ENCODE measurements at regions not wholly inside any gene's neighbourhood (a gene's known extent, or its start where the extent isn't known, plus 50 kb on each side); places are given as distances from the start of the nearest gene placed in this dataset.

DNA sequence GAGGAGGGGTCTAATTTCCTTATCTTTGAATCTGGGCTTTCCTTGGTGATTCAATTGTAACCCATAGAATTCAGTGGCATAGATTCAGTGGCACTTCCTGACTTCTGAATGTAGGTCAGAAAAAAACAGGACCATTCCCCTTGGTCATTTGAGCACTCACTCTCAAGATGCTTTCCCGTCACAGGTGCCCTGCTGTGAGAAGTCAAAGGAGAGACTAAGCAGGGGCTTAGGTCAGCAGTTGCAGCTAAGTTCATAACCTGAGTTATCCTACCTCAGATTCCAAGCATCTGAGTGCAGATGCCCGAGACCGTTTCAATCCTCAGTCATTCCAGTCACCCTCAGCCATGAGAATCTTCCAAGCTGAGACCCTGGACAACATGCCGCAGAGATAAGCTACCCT lies 506.6 kb downstream of the FRK start:
- Histone ChIP-seq H3K27me3 (ENCODE audit: insufficient read depth, low read length) (no peaks in the 10 kb centered on the region), H3K9me3 (ENCODE audit: control insufficient read depth in 1 of 2, insufficient read depth in 1 of 2, low read depth in 1 of 2, low read length in 2 of 2) (no peaks in the 10 kb centered on the region), H3K4me1 (ENCODE audit: control insufficient read depth in 1 of 2, insufficient read depth in 2 of 2, low read length in 2 of 2) (no peaks in the 10 kb centered on the region), H3K36me3 (ENCODE audit: control insufficient read depth in 1 of 2, insufficient read depth in 2 of 2, low read length in 2 of 2) (no peaks in the 10 kb centered on the region), H3K9ac (ENCODE audit: low read length) (no peak overlapping the region), H2AFZ (ENCODE audit: low read depth, low read length, poor library complexity, severe bottlenecking) (no peak overlapping the region), H3K4me3 (replicated peaks in 1 of 2; ENCODE audit: low read depth in 1 of 2, low read length in 2 of 2) (no peak overlapping the region), H3K79me2 (ENCODE audit: insufficient read depth, low read length) (no peaks in the 10 kb centered on the region), H4K20me1 (ENCODE audit: insufficient read depth) (no peaks in the 10 kb centered on the region), H3K4me2 (ENCODE audit: low read length) (no peak overlapping the region), H3K27ac (ENCODE audit: low read depth, low read length) (no peak overlapping the region), H3K9me2 (ENCODE audit: insufficient read depth) (no peaks in the 10 kb centered on the region)
- ChIA-PET POLR2A (no interaction called here), CTCF (no interaction called here), RAD21 (ENCODE audit: low non-redundant PET in 1 of 2, low total read pairs in 2 of 2, uncharacterized antibody in 2 of 2, unreplicated experiment in 2 of 2) (no interaction called here)
- intact Hi-C loops (cut with micrococcal nuclease), result no loop called here
- no peak for DNase-seq (ENCODE audit: low read depth, low spot score)
- ATAC-seq, result no peak
- TF ChIP-seq, protein P1, sequence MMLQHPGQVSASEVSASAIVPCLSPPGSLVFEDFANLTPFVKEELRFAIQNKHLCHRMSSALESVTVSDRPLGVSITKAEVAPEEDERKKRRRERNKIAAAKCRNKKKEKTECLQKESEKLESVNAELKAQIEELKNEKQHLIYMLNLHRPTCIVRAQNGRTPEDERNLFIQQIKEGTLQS (IDR thresholded peaks at IDR 0.05), result no peak
- TF ChIP-seq EZH2 (IDR thresholded peaks at IDR 0.05) (no peak), TCF7L2 (IDR thresholded peaks at IDR 0.05; ENCODE audit: borderline replicate concordance, extremely low read depth, insufficient read depth, insufficient read length) (no peak), SP1 (IDR thresholded peaks at IDR 0.05; ENCODE audit: low read depth) (no peak), POLR2A (IDR thresholded peaks at IDR 0.05; ENCODE audit: borderline replicate concordance, extremely low read depth, insufficient read depth, insufficient read length) (no peak), ZFX (IDR thresholded peaks at IDR 0.05) (no peak), CEBPB (IDR thresholded peaks at IDR 0.05; ENCODE audit: low read depth) (no peak), CBX3 (IDR thresholded peaks at IDR 0.05; ENCODE audit: low read depth) (no peak)
- TF ChIP-seq, protein P2, sequence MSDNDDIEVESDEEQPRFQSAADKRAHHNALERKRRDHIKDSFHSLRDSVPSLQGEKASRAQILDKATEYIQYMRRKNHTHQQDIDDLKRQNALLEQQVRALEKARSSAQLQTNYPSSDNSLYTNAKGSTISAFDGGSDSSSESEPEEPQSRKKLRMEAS (IDR thresholded peaks at IDR 0.05), result no peak
- no TSS peak for BruUV-seq (replicated peaks)

DNA sequence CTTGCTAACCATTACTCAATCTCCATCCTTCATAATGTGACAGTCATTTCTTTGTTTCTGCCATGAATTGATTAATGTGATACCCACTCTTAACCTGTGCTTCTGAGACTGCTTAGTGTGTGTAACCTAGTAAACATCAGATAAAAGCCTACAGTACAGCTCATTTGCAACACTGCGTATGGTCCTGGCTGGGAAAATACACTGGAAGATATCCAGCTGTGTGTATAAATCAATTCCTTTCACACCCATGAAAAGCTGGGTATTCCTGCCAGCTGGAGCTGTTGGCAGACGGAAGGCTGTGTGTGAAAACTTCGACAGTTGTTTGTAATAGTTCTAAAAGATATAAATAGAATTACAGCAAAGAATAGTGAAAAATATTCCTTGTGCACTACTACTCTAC lies 509.2 kb downstream of the FRK start:
- TF ChIP-seq, protein P3, sequence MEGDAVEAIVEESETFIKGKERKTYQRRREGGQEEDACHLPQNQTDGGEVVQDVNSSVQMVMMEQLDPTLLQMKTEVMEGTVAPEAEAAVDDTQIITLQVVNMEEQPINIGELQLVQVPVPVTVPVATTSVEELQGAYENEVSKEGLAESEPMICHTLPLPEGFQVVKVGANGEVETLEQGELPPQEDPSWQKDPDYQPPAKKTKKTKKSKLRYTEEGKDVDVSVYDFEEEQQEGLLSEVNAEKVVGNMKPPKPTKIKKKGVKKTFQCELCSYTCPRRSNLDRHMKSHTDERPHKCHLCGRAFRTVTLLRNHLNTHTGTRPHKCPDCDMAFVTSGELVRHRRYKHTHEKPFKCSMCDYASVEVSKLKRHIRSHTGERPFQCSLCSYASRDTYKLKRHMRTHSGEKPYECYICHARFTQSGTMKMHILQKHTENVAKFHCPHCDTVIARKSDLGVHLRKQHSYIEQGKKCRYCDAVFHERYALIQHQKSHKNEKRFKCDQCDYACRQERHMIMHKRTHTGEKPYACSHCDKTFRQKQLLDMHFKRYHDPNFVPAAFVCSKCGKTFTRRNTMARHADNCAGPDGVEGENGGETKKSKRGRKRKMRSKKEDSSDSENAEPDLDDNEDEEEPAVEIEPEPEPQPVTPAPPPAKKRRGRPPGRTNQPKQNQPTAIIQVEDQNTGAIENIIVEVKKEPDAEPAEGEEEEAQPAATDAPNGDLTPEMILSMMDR (IDR thresholded peaks at IDR 0.05 in 2 of 3, conservative IDR thresholded peaks at IDR 0.05 in 1 of 3; ENCODE audit: borderline replicate concordance in 1 of 3, insufficient read depth in 1 of 3, low read depth in 2 of 3, low read length in 2 of 3), result no peak
- TF ChIP-seq EZH2 (IDR thresholded peaks at IDR 0.05) (no peak), TCF7L2 (IDR thresholded peaks at IDR 0.05; ENCODE audit: borderline replicate concordance, extremely low read depth, insufficient read depth, insufficient read length) (no peak), CBX3 (IDR thresholded peaks at IDR 0.05; ENCODE audit: low read depth) (no peak), SIN3A (IDR thresholded peaks at IDR 0.05; ENCODE audit: low read depth) (no peak), CEBPB (IDR thresholded peaks at IDR 0.05; ENCODE audit: low read depth) (no peak), FOSL1 (IDR thresholded peaks at IDR 0.05; ENCODE audit: low read depth) (no peak)
- TF ChIP-seq, protein P4, sequence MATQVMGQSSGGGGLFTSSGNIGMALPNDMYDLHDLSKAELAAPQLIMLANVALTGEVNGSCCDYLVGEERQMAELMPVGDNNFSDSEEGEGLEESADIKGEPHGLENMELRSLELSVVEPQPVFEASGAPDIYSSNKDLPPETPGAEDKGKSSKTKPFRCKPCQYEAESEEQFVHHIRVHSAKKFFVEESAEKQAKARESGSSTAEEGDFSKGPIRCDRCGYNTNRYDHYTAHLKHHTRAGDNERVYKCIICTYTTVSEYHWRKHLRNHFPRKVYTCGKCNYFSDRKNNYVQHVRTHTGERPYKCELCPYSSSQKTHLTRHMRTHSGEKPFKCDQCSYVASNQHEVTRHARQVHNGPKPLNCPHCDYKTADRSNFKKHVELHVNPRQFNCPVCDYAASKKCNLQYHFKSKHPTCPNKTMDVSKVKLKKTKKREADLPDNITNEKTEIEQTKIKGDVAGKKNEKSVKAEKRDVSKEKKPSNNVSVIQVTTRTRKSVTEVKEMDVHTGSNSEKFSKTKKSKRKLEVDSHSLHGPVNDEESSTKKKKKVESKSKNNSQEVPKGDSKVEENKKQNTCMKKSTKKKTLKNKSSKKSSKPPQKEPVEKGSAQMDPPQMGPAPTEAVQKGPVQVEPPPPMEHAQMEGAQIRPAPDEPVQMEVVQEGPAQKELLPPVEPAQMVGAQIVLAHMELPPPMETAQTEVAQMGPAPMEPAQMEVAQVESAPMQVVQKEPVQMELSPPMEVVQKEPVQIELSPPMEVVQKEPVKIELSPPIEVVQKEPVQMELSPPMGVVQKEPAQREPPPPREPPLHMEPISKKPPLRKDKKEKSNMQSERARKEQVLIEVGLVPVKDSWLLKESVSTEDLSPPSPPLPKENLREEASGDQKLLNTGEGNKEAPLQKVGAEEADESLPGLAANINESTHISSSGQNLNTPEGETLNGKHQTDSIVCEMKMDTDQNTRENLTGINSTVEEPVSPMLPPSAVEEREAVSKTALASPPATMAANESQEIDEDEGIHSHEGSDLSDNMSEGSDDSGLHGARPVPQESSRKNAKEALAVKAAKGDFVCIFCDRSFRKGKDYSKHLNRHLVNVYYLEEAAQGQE (IDR thresholded peaks at IDR 0.05; ENCODE audit: low read depth), result no peak

More for the DNA sequence above, 509.2 kb downstream of the FRK start:
- POLR2A ChIA-PET, result no interaction called here
- Histone ChIP-seq H3K4me3 (replicated peaks in 1 of 2; ENCODE audit: low read depth in 1 of 2, low read length in 2 of 2) (no peak overlapping the region), H3K27me3 (ENCODE audit: insufficient read depth, low read length) (no peaks in the 10 kb centered on the region), H2AFZ (ENCODE audit: low read depth, low read length, poor library complexity, severe bottlenecking) (no peak overlapping the region), H4K20me1 (ENCODE audit: insufficient read depth) (no peaks in the 10 kb centered on the region), H3K36me3 (ENCODE audit: control insufficient read depth in 1 of 2, insufficient read depth in 2 of 2, low read length in 2 of 2) (no peaks in the 10 kb centered on the region), H3K4me2 (ENCODE audit: low read length) (no peak overlapping the region), H3K9me3 (ENCODE audit: control insufficient read depth in 1 of 2, insufficient read depth in 1 of 2, low read depth in 1 of 2, low read length in 2 of 2) (no peaks in the 10 kb centered on the region), H3K79me2 (ENCODE audit: insufficient read depth, low read length) (no peaks in the 10 kb centered on the region), H3K9ac (ENCODE audit: low read length) (no peak overlapping the region), H3K27ac (ENCODE audit: low read depth, low read length) (no peak overlapping the region), H3K4me1 (ENCODE audit: control insufficient read depth in 1 of 2, insufficient read depth in 2 of 2, low read length in 2 of 2) (no peaks in the 10 kb centered on the region), H3K9me2 (ENCODE audit: insufficient read depth) (no peaks in the 10 kb centered on the region)
- BruUV-seq (replicated peaks), result no TSS peak
- CTCF ChIA-PET, result no interaction called here
- RAD21 ChIA-PET (ENCODE audit: low non-redundant PET in 1 of 2, low total read pairs in 2 of 2, uncharacterized antibody in 2 of 2, unreplicated experiment in 2 of 2), result no interaction called here
- intact Hi-C loops (cut with micrococcal nuclease), result no loop called here
- DNase-seq (ENCODE audit: low read depth, low spot score) (no peak), ATAC-seq (no peak)
